Fibroblast of lung (primary cell): ENCODE measurements at regions not wholly inside any gene's neighbourhood (a gene's known extent, or its start where the extent isn't known, plus 50 kb on each side); places are given as distances from the start of the nearest gene placed in this dataset.

ENCODE experiments used
- DNase-seq, 2 donors: peaks; one replicate each; pipeline versions ENCODE4 v3.0.0 to v3.0.0-alpha.2; 2010; ENCODE audit warnings: low read depth in 2 of 2
- H2AFZ ChIP-seq: 2 replicates; pipeline ENCODE4 v1.5.1; 2012; ENCODE audit warnings: low read length, control low read depth, inconsistent platforms
- H3K27ac ChIP-seq: 2 replicates; pipeline ENCODE4 v1.5.1; 2011; ENCODE audit warnings: low read length, control low read depth; ENCODE audit not compliant: insufficient read depth
- H3K27me3 ChIP-seq: 2 replicates; pipeline ENCODE4 v1.5.1; 2011; ENCODE audit warnings: mild to moderate bottlenecking, low read length; ENCODE audit not compliant: control insufficient read depth, insufficient read depth
- H3K36me3 ChIP-seq: 2 replicates; pipeline ENCODE4 v1.5.1; 2011; ENCODE audit warnings: low read length; ENCODE audit not compliant: control insufficient read depth, insufficient read depth
- H3K4me1 ChIP-seq: 2 replicates; pipeline ENCODE4 v1.5.1; 2011; ENCODE audit warnings: low read length; ENCODE audit not compliant: control insufficient read depth, insufficient read depth; ENCODE audit errors: extremely low read depth
- H3K4me2 ChIP-seq: 2 replicates; pipeline ENCODE4 v1.5.1; 2011; ENCODE audit warnings: low read length, control low read depth; ENCODE audit not compliant: insufficient read depth; ENCODE audit errors: extremely low read depth
- H3K4me3 ChIP-seq, 4 experiments: fragments of 200-600 bp in 1 of 4; sonication (generic) in 1 of 4; replicated peaks in 1 of 4; 2 replicates each; pipeline ENCODE4 v1.5.1; 2011 to 2016; ENCODE audit warnings: low read length in 4 of 4, low read depth in 3 of 4, mild to moderate bottlenecking in 3 of 4, control low read depth in 2 of 4, inconsistent platforms in 1 of 4, mixed read lengths in 1 of 4; ENCODE audit not compliant: insufficient read depth in 1 of 4; ENCODE audit errors: control extremely low read depth in 1 of 4
- H3K79me2 ChIP-seq: 2 replicates; pipeline ENCODE4 v1.5.1; 2012; ENCODE audit warnings: mild to moderate bottlenecking, low read length, inconsistent platforms; ENCODE audit not compliant: control insufficient read depth, insufficient read depth
- H3K9ac ChIP-seq: 2 replicates; pipeline ENCODE4 v1.5.1; 2011; ENCODE audit warnings: mild to moderate bottlenecking, low read length, control low read depth; ENCODE audit not compliant: insufficient read depth
- H3K9me3 ChIP-seq: 2 replicates; pipeline ENCODE4 v1.5.1; 2012; ENCODE audit warnings: low read depth, low read length; ENCODE audit not compliant: control insufficient read depth, insufficient read depth
- H4K20me1 ChIP-seq: 2 replicates; pipeline ENCODE4 v1.5.1; 2011; ENCODE audit warnings: low read length; ENCODE audit not compliant: control insufficient read depth, insufficient read depth; ENCODE audit errors: extremely low read depth
- EZH2 ChIP-seq: IDR thresholded peaks from 2 replicates; pipeline ENCODE4 v1.5.1; 2012; ENCODE audit warnings: low read length, control low read depth, mild to moderate bottlenecking; ENCODE audit errors: missing control alignments
- TF ChIP-seq, protein P1 (sequence below), 2 donors: IDR thresholded peaks in 1 of 2; conservative IDR thresholded peaks in 1 of 2; 1 replicate in 1 of 2; 2 replicates in 1 of 2; pipeline ENCODE4 v1.5.1; 2011 to 2012; ENCODE audit warnings: low read length in 2 of 2, control low read depth in 1 of 2, inconsistent platforms in 1 of 2, low read depth in 1 of 2, mild to moderate bottlenecking in 1 of 2

DNA sequence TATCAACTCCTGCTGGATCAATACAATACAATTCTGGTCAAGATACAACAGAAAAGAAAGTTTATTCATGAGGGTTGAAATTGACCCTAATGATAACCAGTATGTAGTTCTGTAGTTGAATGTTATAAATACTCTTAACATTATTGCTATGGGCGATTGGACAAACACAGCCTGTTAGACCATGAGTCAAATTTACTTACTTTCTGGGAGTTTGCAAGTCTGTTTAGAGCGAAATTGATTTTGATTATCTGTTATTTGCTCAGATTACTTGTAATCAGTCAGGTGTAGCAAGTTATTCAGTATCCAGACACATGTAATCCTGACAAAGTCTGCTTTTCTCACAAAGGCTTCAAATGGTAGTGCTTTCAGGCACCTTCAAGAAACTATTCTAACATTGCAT is 216.6 kb upstream of the B3GALT2 start:
- no peak overlapping the region for H3K9ac ChIP-seq
- no peak overlapping the region for H2AFZ ChIP-seq
- H3K9me3 ChIP-seq: no peaks in the 10 kb centered on the region
- no peak for DNase-seq
- H3K4me3 ChIP-seq: no peak overlapping the region
- TF ChIP-seq EZH2: no peak
- TF ChIP-seq, protein P1, sequence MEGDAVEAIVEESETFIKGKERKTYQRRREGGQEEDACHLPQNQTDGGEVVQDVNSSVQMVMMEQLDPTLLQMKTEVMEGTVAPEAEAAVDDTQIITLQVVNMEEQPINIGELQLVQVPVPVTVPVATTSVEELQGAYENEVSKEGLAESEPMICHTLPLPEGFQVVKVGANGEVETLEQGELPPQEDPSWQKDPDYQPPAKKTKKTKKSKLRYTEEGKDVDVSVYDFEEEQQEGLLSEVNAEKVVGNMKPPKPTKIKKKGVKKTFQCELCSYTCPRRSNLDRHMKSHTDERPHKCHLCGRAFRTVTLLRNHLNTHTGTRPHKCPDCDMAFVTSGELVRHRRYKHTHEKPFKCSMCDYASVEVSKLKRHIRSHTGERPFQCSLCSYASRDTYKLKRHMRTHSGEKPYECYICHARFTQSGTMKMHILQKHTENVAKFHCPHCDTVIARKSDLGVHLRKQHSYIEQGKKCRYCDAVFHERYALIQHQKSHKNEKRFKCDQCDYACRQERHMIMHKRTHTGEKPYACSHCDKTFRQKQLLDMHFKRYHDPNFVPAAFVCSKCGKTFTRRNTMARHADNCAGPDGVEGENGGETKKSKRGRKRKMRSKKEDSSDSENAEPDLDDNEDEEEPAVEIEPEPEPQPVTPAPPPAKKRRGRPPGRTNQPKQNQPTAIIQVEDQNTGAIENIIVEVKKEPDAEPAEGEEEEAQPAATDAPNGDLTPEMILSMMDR (conservative IDR thresholded peaks at IDR 0.05 in 1 of 2, IDR thresholded peaks at IDR 0.05 in 1 of 2; ENCODE audit: low read depth in 1 of 2, low read length in 2 of 2): no peak
- no peaks in the 10 kb centered on the region for H3K4me1 ChIP-seq
- H3K36me3 ChIP-seq: no peaks in the 10 kb centered on the region
- no peaks in the 10 kb centered on the region for H3K27me3 ChIP-seq
- H3K4me2 ChIP-seq: no peak overlapping the region
- H3K79me2 ChIP-seq: no peaks in the 10 kb centered on the region
- H3K27ac ChIP-seq: no peak overlapping the region
- no peaks in the 10 kb centered on the region for H4K20me1 ChIP-seq

DNA sequence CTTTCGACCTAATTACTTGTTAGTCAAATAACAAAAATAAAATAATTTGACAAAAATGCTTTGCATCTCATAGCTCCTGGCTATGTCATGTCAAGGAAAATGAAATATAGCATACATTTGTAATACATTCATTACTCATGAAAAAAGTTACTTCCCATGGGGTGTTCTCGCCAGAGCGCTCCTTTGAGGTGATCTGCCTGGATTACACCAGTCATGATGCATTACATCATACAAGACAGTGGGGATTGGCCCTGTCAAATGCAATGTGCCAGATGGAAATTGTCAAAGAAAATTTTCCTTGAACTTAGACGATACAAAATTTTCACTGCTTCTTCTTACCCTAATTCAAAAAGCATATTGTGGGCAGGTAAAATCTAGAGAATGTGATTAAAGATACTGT is 215.6 kb upstream of the B3GALT2 start:
- Histone ChIP-seq H3K27me3 (no peaks in the 10 kb centered on the region), H3K79me2 (no peaks in the 10 kb centered on the region)
- no peak for TF ChIP-seq EZH2
- TF ChIP-seq, protein P1 (conservative IDR thresholded peaks at IDR 0.05 in 1 of 2, IDR thresholded peaks at IDR 0.05 in 1 of 2; ENCODE audit: low read depth in 1 of 2, low read length in 2 of 2): no peak

DNA sequence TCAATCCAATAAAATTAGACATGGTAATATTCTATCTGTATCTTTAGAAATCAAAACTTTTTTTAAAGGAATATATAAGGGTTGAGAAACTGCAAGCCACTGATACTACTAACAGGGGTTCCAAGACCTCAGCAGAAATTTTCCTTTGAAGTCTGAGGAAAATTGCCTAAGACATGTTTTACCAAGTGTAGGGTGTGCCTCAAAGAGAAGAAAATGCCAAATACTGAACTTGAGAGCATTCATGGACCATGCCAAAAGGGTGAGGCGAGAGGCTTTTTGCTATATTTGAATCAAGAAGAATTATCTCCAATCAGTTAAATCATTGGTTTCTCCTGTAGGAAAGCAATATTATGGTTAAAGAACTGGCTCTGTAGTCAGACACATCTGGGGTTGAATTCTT is 207.9 kb upstream of the B3GALT2 start:
- no peaks in the 10 kb centered on the region for H3K79me2 ChIP-seq
- no peaks in the 10 kb centered on the region for H3K4me1 ChIP-seq
- no peak overlapping the region for H3K27ac ChIP-seq
- H3K9me3 ChIP-seq: no peaks in the 10 kb centered on the region
- TF ChIP-seq EZH2: no peak
- TF ChIP-seq, protein P1 (conservative IDR thresholded peaks at IDR 0.05 in 1 of 2, IDR thresholded peaks at IDR 0.05 in 1 of 2; ENCODE audit: low read depth in 1 of 2, low read length in 2 of 2): no peak
- H3K4me2 ChIP-seq: no peak overlapping the region
- H4K20me1 ChIP-seq: no peaks in the 10 kb centered on the region
- H3K4me3 ChIP-seq: no peak overlapping the region
- no peaks in the 10 kb centered on the region for H3K36me3 ChIP-seq
- DNase-seq: no peak
- H3K27me3 ChIP-seq: no peaks in the 10 kb centered on the region
- H3K9ac ChIP-seq: no peak overlapping the region
- no peak overlapping the region for H2AFZ ChIP-seq

More for the DNA sequence above, 215.6 kb upstream of the B3GALT2 start:
- Histone ChIP-seq H4K20me1 (no peaks in the 10 kb centered on the region), H3K27ac (no peak overlapping the region), H3K9me3 (no peaks in the 10 kb centered on the region), H3K4me3 (no peak overlapping the region), H3K9ac (no peak overlapping the region), H3K4me2 (no peak overlapping the region), H2AFZ (no peak overlapping the region), H3K36me3 (no peaks in the 10 kb centered on the region), H3K4me1 (no peaks in the 10 kb centered on the region)
- no peak for DNase-seq
